T-helper 1 cell (primary cell): ENCODE measurements at regions not wholly inside any gene's neighbourhood (a gene's known extent, or its start where the extent isn't known, plus 50 kb on each side); places are given as distances from the start of the nearest gene placed in this dataset.

Experiments used
- DNase-seq, 5 donors: peaks; one replicate each; pipeline ENCODE4 v3.0.0-alpha.2; 2012 to 2020

DNA sequence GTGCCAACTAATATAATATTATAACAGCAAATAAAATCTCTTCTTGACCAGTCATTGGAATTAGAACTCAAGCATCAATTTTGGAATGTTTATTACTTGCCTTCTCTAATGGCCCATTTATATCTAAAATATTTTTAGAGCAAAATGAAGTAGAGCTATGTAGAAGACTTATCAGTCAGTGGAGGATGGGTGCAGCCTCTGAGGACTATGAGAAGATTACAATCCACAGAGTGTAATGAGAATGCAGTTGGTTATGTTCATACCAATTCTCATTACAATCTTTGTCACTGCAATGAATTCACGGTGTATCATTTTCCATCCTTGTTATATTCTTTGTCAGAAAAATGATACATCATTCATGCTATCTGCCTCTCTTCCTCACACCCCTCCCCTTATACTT is 878.1 kb downstream of the CENPC start:
- DNase-seq, result no peak

DNA sequence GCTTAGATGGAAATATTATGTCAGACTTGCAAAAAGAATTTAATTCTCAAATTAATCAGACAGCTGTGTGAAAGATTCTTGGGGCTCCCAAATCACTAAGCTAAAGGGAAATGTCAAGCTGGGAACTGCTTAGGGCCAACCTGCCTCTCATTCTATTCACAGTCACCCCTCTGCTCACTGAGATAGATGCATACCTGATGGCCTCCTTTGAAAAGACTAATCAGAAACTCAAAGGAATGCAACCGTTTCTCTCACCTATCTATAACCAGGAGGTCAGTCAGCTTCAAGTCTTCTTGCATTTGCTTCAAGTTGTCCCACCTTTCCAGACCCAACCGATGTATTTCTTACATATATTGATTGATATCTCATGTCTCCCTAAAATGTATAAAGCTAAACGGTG is 882.7 kb downstream of the CENPC start:
- DNase-seq, result no peak

- no peak for DNase-seq
Measured at GRCh38 chr4:66658809-66659208, 886.5 kb downstream of the CENPC start.

GRCh38 chr4:66655505-66655904 is 889.8 kb downstream of the CENPC start:
- no peak for DNase-seq

DNA sequence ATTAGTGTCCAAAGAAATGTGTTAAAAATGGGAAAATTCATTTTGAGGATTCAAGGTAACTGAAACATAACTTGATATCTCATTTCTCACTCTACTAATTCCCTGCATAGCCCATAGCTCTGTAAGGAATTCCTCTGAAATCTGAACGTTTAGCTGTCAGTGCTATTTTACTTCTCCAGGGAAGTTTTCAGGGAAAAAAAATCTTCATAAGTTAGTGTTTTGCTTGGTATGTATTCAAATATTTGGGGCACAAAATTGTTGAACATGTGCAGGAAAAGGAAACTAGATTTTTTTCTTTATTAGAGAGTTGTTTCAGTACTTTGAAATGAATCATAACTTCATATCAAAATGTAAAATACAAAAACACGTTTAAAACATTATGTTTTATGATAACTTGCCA is 891.4 kb downstream of the CENPC start:
- no peak for DNase-seq

- no peak for DNase-seq
Measured at GRCh38 chr4:66649236-66649635, 896.1 kb downstream of the CENPC start.

DNA sequence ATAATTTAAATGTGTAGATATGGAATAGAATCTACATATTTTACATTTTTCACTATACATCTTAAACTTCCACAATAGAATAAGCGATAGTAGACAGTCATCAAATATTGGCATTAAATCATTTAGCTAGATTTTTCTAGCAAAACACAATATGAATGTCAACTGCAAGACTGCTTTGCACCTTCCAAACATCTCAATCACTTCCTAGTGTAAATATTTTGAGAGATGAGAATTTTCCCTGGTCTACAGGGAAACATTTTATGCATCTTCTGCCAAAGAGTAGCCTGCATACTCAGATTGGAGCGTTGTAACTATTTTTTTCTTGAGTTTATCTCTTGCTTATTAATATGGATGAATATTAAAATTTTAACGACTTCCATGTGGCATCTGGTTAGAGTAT is 897.4 kb downstream of the CENPC start:
- no peak for DNase-seq

DNA sequence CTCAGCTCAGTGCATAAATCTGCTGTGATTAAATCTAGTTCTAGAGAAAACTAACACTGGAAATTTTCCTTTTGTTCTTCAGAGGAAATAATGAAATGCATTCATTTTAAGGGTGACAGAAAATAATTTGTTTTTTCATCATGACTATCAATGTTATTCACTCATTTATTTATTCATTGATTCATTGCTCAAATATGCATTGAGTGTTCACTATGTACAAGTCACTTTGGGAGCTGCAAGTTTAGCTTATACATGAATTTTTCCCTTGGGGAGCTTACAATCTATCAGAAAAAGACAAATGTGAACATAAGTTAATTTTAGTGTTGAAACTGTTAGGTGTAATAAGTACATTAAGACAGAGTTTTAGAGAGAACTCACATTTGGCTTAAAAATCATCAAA is 897.8 kb downstream of the CENPC start:
- DNase-seq, result no peak

- no peak for DNase-seq
Measured at GRCh38 chr4:66640233-66640990, 904.9 kb downstream of the CENPC start.

- DNase-seq, result no peak
Measured at GRCh38 chr4:66639361-66639760, 905.9 kb downstream of the CENPC start.

- DNase-seq, result no peak
Measured at GRCh38 chr4:66636349-66636748, 909.0 kb downstream of the CENPC start.

DNA sequence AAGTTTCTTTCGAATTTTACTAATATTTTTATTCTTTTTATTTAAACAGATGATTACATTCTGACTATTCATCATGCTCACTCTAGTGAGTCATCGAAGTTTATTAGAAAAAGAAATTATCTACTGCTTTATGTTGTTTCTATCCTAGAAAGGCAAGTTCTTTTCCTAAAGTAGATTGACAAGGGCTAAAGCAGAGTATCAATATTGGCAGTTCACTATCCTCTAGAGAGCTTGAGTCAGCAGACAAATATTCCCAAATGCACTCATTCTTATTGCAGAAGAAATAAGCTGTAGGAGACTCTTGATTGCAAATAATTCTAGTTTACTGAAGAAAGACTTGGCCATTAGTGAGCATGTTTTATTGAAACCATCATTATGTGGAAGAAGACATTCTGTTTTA is 911.8 kb downstream of the CENPC start:
- no peak for DNase-seq

DNA sequence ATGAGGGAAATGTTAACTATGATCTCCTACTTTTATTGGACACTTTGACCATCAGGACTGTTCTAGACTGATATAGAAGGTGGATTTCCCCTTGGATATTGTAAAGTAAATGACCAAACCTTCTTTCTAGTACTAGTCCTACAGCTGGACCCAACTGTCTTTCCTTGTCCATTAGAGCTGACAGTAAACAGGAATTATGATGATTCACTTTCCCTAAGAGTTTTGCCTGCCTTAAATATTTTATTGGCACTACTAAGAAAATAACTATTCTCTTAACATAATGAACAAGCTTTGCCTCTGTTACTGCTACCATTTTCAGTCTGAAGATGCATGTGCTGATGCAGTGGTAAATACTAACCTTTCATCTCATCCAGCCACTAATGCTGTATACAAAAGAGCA is 915.4 kb downstream of the CENPC start:
- no peak for DNase-seq

DNA sequence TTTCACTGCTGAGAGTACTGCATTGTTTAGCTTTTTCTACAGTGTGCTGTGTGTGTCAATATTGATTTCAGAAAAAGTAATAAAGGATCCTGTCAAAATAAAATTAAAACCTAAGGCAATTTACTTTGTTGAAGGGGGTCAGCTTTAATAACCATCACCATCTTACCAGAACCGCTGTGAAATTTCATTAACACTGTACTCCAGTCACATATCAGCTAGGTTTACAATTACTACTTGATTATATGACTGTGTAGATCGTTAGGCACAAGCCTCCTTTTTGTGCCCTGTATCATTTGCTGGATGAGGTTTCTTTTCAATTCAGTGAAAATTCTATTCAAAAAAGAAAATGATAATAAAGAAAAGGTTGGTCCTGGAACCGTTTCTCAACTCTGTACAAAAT is 917.2 kb downstream of the CENPC start:
- no peak for DNase-seq

- no peak for DNase-seq
Measured at GRCh38 chr4:66625480-66625879, 919.8 kb downstream of the CENPC start.

DNA sequence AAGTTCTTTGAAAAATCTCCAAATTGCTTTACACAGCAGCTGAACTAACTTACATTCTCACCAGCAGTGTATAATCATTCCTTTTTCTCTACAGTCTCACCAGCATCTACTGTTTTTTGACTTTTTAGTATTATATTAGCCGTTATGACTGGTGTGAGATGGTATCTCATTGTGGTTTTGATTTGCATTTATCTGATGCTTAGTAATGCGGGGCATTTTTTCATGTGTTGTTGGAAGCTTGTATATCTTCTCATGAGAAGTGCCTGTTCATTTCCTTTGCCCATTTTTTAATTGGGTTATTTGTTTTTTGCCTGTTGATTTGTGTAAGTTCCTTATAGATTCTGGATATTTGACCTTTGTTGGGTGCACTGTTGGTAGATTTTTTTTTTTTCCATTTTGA is 931.7 kb downstream of the CENPC start:
- no peak for DNase-seq

DNA sequence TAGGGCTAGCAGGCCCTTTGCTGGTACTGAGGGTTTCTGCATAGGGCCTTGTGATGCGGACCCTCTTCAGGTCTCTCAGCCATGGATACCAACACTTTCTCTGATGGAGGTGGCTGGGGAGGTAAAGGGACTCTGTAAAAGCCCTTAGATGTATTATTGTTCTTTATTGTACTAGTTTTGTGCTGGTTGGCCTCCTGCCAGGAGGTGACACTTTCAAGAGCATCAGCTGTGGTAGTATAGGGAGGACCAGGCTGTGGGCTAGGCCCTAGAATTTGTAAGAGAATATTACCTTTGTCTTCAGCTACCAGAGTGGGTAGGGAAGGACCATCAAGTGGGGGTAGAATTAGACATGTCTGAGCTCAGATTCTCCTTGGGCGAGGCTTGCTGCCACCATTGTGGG is 936.3 kb downstream of the CENPC start:
- DNase-seq, result no peak

DNA sequence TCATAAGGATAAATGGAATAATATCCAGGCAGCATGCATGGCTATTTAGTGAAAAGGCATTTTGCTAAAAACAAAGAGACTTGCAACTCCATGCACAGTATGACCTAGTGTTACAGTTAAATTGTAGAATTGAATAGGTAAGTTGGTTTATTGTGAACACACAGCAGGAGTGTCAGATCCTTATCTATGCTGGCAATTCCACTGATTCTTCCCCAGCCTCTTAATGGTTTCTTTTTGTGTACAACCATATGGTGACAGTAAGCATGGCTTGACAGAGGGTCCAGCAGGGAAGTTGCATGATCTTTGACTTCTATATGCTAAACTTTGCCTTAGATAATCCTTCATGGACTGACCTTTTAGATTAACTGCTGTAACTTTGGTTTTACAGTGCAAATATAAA is 936.6 kb upstream of the EPHA5 start:
- no peak for DNase-seq

- DNase-seq, result no peak
Measured at GRCh38 chr4:66606215-66606614, 935.9 kb upstream of the EPHA5 start.

DNA sequence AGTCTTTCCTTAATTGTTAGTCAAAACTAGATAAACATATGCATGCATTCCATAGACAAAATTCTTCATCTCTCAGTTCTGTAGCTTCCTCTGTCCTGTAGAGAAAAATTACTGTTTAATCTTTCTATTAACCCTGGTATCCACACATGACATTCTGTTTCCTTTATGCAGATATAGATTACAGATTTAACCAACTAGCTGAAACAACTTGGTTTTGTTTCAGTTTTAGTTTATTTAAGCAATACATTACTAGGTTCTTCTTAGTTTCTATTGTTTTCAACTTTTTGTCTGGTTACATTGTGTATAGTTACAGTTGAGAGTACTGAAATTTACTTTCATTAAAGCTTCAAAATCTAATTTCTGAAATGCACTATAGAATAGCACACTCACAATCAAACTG is 933.9 kb upstream of the EPHA5 start:
- DNase-seq, result no peak

DNA sequence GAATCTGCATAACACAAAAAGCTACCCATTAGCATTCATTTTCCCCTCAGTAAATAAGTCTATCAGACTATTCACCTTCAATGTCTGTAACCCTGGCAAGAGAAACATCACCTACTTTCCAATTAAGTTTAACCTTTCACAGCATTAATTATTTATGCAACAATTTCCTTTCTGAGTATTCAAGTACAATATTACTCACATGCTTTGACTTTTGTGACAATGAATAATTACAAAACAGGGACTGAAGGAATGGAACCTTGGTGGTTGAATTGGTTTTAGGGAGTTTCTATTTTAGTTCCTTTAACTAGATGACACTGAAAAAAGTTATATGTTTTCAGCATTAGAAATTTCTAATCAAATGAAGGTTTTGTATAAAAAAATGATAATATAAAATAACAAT is 932.3 kb upstream of the EPHA5 start:
- no peak for DNase-seq

- DNase-seq, result no peak
Measured at GRCh38 chr4:66591968-66592367, 921.7 kb upstream of the EPHA5 start.

- DNase-seq, result no peak
Measured at GRCh38 chr4:66590488-66591215, 920.4 kb upstream of the EPHA5 start.

GRCh38 chr4:66589183-66589582 is 918.9 kb upstream of the EPHA5 start:
- no peak for DNase-seq

DNA sequence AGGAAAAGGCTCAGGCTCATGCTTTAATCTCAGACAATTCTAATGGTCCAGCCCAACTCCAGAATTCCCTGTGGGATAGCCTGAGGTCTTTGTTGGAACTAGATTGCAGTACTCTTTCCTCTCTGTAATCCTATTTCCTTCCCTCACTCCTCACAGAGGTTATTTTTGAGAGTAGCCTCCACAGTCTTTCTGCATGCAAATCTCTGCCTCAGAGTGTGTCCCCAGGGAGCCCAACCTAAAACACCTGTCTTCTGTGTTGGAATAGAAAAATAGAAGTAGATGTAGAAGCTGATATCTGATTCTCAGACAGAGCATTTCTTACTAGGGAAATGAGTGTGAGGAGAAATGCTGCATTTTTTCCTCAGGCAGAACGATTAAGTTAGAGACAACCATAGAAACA is 915.5 kb upstream of the EPHA5 start:
- DNase-seq, result no peak
